HG03135 (cell line): ENCODE measurements at regions not wholly inside any gene's neighbourhood (a gene's known extent, or its start where the extent isn't known, plus 50 kb on each side); places are given as distances from the start of the nearest gene placed in this dataset.
"Not testable (repeated sequence)": the region's sequence is repeated elsewhere in the genome, so short reads cannot be mapped to it uniquely, and the experiment has no call there.

Source experiments
- ATAC-seq: cut with Tn5 transposase; IDR thresholded peaks from one replicate; pipeline ENCODE4 v1.9.1; 2021; ENCODE audit warnings: mild to moderate bottlenecking, moderate library complexity; ENCODE audit not compliant: unreplicated experiment

DNA sequence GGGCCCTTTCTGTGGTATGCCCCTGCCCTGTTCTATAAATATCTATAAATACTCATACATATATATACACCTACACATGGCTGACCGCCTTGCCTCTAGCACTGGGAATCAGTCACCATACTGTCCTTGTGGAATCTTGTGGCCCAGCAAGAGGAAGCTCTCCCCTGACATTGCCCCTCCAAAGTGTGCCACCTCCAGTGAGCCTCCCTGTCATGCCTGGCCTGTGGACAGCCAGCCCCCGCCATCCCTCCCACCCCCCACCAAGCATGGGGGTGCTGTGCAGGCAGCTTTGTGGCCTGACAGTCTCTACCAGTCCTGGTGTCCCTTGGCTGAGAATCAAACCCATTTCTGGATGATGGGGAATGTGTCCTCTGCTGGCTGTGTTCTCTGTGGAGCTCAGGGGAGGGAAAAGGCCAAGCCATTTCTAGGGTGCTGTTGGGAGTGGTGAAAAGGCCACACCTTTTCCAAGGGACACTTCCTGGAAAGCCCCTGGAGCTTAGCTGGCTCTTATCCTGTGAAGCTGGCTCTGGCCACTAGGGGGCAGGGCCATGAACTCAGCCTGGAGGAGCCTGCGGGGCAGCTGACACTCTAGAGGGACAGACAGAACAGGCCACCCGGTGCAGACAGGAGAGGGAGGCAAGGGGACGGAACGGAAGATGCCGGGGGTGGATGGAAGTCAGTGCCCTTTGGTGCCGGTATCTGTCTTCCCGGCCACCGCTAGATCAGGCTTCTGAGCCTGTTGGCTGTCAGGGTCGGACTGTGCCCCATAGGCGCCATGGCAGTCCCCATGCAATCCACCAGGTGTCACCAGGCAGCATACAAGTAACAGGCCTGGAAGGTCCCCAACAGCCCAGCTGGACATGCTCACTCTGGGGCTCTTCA lies 167.2 kb downstream of the TBC1D2B start:
- ATAC-seq, result not testable (repeated sequence)

DNA sequence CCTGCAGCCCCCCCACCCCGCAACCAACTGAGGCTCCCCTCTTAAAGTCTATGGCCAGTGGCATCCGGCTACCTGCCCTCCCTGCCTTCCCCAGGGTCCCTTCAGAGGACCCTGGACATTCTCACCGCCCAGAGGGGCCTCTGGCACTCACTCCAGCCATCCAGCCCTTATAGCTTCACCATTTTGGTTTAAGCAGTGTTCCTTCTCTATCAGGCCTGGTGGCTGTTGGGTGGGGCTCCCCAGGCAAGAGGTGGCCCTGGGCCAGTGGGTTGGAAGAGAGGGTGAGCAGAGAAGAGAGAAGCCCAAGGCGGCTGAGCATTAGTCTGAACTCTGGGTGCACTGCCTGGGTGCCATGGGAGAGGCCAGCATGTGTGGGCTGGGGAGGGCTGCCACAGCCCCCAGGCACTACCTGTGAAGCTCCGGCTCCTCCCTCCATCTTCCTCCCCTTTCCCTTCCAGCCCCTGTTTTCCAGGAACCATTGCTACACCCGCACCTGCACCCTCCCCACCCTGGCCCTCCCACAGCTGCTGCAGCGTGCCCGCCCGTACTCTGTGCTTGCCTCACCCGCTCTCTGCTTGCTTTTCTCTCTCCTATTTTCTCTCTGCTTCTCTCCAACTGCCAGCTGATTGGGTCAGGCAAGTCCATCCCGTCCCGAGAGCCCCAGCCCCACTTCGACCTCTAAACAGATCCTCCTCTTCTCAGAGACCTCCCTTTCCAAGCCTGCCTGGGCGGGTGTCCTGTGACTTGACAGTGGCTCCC lies 168.2 kb downstream of the TBC1D2B start:
- ATAC-seq, result no peak

DNA sequence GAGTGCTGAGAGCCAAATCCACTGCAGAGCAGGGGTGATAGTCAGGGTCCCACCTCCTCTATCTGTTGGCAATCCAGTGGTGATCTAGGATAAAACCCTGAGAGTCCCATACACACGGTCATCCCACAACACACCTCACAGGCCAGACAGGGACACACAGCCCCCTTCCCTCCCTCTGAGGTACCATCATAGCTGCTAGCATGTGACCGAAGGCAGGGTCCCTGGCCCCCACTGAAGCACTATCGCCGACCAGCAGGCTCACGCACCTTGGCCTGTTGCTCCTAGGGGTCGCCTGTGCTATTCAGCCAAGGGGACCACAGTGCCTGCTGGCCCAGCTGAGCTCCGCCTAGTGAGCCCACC lies 168.8 kb downstream of the TBC1D2B start:
- ATAC-seq, result not testable (repeated sequence)

DNA sequence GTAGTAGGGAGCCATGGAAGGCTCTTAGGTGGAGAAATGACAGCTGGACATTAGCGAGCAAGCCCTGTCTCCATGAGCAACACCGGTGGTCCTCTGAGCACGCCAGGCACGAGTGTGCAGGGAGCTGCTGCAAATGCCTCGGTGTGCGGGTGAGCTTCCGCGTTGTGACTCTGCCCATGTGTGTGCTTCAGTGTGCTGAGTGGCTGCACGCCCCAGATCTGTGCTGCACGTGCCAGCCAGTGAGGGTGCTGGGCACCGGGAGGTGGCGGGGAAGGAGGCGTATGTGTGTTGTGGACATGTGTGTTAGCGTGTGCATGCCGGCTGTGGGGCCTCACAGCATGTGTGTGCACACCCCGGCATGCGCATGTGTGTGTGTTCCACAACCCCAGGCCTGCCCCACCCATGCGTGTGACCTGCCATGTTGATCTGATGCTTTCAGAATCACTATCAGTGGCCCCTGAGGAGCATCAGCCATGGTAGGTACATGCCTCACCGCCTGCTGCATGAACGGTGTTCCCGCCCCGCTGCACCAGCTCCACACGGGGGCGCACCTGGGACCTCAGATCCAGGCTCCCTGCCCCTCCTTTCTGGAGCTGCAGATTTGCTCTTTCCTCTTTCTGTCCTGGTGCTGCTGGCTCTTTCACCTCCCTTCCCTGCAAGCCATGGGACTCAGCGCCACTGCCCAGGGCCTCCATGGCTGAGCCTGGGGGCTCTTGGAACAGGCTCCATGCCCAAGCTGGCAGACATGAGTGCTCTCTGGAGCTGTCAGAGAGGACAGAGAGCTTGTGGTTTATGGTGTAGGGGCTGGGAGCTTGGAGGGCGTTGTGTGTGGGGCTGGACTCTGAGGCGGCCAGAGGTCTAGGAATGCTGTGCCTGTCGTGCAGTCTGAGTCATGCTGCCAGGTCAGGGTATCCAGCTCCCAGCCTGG lies 169.4 kb downstream of the TBC1D2B start:
- no peak for ATAC-seq

DNA sequence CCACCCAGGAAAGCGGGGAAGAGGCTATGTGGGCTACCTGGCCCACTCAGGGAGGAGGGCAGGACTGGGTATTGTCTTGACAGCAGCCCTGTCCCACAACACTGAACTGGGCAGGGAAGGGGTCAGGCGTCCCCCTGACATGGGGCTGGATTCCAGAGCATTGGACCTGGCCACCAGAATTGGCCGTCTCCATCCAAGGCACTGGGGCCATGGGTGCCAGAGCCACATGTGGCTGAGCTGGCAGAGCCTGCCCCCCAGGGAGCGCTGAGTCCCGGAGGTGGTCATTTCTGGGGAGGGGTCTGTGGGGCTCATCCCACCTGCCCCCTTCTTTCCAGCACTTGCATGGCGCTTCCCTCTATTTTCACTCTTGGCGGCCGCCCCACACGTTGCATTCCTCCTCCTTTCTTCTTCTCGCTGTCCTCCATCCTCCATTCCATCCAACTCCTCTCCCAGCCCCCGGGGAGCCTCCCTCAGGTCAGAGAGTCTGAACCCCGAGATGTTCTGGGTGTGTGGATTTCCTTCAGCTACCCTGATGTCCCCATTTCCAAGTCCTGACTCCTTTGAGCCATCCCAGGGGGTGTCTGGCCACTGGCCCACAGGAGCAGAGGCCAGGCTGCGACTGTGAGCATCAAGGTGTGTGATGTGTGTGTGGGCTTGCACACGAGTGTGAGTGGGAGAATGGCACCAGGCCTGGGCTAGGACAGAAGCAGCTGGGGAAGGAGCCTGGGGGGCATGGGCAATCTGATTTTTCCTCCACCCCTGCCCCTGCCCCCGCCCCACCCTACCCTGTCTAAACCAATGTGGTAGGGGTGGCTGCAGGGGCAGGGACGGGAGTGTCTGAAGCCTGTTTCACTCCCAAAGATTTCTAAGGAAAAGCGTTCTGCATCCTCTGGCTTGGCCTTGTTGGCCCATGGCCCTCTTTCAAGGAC lies 171.2 kb downstream of the TBC1D2B start:
- not testable (repeated sequence) for ATAC-seq

DNA sequence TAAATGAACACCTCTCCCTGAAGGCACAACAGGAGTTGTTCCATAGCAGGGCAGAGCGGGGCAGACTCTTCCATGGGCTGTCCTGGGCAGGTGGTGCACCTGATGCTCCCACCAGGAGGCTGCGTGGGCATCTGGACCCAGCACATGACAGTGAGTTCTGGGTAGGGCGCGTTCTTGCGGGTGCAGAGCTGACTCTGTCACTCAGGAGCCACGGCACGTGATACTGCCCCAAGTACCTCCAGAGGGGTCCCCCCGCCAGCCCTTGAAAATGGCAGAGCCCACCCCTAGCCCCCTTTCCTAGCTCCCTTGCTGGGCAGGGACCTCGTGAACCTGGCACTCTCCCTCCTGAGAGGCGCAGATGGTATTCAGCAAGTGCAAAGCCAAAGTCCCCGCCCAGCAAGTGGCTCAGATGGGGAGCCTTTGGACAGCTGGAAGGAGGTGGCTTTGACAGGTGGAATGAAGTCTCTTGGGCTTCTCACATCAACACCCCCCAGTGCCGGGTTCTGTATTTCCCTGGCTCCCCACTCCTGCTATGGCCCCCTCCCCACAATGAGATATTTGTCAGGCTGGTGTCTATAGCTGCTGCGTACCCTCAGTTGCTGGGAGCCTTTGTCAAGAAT lies 172.1 kb downstream of the TBC1D2B start:
- ATAC-seq, result no peak

DNA sequence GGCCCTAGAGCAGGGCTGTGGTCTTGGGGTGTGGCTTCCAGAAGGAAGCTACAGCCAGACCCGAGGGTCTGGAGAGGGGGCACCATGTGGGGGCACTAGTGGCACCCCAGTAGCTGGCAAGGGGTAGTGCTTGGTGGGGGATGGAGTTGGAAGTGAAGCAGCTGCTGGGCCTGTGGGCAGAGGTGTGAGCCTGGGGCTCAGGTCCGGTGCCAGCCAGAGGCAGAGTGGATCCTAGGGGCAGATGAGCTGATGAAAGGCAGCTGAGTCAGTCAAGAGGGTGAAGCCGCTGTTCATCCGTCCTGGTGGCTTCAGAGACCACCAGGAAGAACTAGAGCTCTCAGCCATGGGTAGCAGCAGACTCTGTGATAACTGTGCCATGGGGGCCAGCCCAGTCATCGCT lies 172.6 kb downstream of the TBC1D2B start:
- ATAC-seq, result no peak

DNA sequence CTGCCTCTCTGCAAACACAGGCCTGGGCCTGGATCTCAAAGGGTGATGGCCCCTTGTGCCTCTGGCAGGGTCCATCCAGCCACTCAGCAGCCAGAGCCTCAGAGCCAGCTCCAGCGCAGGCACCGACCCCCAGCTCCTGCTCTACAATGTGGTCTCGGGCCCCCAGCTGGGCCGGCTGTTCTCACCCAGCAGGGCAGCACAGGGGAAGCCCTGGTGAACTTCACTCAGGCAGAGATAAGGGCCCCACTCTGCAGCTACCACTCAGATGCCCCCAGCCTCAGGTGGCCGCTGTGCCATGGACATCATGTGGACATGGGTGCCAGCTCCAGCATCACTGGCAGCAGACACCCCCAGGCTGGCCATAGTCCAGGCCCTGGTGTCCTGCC lies 173.1 kb downstream of the TBC1D2B start:
- no peak for ATAC-seq

DNA sequence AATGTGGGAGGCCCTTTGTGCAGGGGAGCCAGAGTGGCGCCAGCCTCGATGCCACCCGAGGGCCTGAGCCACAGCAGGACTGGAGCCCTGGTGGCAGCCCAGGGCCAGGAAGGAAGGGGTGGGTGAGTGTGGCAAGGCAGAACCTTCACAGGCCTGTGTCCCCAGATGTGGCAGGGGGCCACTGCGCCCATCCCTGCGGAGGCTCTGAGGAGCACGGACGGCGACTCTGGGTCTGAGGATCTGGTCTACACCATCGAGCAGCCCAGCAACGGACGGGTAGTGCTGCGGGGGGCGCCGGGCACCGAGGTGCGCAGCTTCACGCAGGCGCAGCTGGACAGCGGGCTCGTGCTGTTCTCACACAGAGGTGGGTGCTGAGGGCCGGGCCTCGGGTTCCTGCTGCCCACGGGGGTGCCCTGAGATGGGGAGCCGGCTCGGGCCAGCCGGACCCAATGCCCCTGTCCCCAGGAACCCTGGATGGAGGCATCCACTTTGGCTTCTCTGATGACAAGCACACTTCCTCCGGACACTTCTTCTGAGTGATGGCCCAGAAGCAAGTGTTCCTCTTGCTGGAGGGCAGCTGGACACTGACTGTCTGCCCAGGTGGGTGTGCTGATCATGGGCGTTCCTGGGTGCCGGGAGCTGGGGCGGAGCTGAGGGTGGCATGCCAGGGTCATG lies 173.6 kb downstream of the TBC1D2B start:
- ATAC-seq, result not testable (repeated sequence)

DNA sequence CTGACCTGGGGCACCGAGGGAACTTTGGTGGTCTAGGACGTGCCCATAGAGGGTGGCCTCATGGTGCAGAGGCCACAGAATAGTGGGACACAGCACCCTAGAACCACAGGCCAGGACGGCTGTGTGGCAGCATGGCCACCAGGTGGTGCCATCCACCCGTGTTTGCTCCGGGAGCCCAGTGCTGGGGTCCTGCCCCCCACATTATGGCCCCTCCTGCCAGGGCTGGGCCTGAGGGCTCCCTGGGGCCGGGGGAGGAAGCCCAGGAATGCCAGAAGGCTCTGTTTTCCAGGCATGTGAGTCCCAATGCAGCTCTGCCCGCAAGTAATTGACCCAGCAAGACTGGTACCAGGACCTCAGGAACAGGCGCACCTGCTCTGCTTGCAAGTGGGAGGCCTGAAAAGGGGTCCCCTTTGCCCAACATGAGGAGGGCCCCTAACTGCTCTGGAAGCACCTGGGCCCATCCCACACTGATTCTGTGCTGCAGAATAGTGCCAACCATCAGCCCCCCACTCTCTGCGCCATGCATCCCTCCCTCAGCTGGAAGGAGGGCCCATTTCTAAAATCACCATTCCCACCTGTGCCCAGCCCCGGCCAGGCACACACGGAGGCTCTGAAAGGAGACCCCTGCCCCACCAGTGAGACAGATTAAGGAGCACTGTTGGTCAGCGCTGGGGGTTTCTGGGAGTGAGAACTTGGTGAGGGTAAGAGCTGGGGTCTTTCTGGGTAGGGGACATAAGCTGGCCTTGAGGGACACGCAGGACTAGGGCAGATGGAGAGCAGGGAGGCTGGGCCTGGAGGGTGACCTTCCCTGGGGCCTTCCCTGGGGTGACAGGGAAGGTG lies 174.4 kb downstream of the TBC1D2B start:
- not testable (repeated sequence) for ATAC-seq

DNA sequence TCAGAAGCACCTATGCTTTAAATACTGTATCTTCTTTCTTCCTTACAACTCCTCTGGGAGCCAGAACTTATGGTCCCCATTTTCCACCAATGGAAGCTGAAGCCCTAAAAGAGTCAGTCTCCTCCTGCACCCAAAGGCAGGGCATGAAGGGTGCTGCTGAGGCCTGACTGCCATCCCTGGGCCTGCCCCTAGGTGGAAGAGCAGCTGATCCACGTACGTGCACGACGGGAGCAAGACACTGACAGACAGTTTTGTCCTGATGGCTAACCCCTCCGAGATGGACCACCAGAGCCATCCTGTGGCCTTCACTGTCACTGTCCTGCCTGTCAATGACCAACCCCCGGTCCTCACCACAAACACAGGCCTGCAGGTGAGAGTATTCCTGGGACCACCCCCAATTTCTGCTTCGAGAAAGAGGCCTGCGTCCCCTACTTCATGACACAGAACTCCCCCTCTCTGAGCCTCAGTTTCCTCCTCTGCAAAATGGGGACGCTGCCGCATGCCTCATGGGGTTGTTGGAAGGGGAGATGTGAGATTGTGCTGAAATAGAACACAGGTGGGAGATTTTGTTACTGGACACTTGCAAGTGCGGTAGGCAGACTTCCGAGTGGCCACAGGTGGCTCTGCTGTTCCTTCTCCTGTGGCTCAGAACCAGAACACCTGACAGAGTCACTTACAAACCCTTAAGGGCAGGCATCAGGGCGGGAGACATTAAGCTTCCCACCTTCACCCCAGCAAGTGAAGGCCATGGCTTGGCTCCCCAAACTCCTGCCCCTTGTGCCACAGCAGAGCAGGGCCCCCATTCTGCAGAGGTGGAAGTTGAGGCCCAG lies 175.4 kb downstream of the TBC1D2B start:
- no peak for ATAC-seq

DNA sequence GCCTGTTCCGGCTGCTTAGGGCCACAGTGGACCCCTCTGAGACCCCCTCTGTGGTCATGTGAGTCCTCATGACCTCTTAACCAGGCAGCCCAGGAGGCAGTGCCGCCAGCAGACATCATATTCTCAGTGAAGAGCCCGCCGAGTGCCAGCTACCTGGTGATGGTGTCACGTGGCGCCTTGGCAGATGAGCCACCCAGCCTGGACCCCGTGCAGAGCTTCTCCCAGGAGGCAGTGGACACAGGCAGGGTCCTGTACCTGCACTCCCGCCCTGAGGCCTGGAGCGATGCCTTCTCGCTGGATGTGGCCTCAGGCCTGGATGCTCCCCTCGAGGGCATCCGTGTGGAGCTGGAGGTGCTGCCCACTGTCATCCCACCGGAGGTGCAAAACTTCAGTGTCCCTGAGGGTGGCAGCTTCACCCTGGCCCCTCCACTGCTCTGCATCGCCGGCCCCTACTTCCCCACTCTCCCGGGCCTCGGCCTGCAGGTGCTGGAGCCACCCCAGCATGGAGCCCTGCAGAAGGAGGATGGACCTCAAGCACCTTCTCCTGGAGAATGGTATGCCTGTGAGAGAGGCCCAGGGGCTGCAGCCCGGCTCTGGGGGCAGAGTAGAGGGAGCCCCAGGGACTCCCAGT lies 176.1 kb downstream of the TBC1D2B start:
- no peak for ATAC-seq

DNA sequence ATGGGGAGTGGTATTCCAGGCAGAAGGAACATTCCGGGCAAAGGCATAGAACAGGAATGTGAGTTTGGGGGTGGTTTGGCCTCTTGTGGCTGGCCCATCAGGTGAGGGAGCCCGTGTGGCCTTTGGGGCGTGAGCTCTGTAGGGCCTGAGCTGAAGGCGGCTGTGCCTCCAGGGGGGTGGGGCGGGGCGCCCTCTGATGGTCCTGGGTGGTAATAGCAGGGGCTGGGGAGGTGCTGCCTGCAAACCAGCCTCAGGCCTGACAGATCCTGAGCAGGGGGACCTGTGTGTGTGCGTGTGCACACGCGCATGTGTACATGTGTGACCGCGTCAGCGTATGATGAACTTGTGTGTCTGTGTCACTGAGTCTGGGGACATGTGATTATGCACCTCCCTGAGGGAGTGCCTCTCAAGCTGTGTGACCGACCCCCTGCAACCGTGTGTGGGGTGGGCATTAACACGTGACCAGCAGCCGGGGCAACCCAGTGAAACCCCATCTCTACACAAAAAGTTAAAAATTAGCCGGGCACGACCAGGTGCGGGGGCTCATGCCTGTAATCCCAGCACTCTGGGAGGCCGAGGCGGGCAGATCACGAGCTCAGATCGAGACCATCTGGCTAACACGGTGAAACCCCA lies 177.1 kb downstream of the TBC1D2B start:
- ATAC-seq, result not testable (repeated sequence)

DNA sequence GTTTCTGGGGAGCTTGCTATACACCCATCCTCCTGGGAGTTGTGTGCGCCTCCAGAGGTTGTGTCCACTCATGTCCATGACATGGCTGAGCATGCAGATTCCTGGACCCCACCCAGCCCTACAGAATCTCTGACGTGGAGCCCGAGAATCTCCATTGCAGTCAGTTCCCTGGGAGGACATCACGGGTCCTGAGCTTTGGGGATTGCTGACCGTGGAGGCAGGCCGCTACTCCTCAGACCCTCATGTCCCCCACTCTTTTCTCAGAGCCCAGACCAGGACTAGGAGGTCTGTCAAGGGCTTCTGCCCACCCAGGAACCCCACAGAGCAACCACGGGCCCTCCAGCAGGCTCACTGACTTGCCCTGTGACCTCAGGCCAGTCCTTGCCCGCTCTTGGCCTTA lies 177.7 kb downstream of the TBC1D2B start:
- ATAC-seq, result not testable (repeated sequence)

DNA sequence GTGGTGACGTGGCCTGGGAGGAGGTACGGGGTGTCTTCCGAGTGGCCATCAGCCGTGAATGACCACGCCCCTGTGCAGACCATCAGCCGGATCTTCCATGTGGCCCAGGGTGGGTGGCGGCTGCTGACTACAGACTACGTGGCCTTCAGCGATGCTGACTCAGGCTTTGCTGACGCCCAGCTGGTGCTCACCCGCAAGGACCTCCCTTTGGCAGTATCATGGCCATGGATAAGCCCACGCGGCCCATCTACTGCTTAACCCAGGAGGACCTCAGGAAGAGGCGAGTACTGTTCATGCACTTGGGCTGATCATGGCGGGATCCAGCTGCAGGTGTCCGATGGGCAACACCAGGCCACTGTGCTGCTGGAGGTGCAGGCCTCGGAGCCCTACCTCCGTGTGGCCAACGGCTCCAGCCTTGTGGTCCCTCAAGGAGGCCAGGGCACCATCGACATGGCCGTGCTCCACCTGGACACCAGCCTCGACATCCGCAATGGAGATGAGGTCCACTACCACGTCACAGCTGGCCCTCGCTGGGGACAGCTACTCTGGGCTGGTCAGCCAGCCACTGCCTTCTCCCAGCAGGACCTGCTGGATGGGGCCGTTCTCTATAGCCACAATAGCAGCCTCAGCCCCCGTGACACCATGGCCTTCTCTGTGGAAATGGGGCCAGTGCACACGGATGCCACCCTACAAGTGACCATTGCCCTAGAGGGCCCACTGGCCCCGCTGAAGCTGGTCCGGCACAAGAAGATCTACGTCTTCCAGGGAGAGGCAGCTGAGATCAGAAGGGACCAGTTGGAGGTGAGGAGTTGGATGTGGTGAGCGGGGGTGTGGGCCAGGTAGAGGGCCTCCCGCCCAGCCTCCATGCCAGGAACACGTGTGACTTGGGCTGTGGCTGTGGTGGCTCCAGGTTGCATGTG lies 178.4 kb downstream of the TBC1D2B start:
- ATAC-seq, result no peak
